ENCODE measurements at regions not wholly inside any gene's neighbourhood (a gene's known extent, or its start where the extent isn't known, plus 50 kb on each side); places are given as distances from the start of the nearest gene placed in this dataset.

GRCh38 chr2:52294628-52295027, 1262.7 kb upstream of the NRXN1 start:
- TF ChIP-seq CTCF (IDR thresholded peaks at IDR 0.05), result no peak
- no peak for TF ChIP-seq POLR2A (IDR thresholded peaks at IDR 0.05)
- TF ChIP-seq POLR2AphosphoS5 (IDR thresholded peaks at IDR 0.05), result no peak
- no peak for TF ChIP-seq EP300 (IDR thresholded peaks at IDR 0.05)
